ENCODE measurements at regions not wholly inside any gene's neighbourhood (a gene's known extent, or its start where the extent isn't known, plus 50 kb on each side); places are given as distances from the start of the nearest gene placed in this dataset.

DNA sequence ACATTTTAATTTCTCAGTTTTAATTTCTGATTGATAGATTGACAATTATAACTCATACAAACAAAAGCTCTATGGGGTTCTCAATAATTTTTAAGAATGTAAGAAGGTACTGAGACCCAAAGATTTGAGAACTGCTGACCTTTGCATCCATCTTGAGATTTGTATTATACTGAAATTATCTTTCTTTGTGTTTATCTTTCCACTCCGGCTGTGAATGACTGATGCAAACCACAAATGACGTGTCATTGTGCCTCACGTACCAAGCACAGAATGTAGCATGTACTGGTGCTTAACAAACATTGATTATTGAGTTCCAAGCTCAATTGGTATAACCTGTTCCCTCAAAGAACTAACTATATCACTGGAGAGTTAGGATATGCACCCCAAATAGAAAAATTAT, 152.1 kb upstream of the SMLR1 start:
- TF ChIP-seq EZH2 (IDR thresholded peaks at IDR 0.05) = no peak
- TF ChIP-seq POLR2AphosphoS5 (IDR thresholded peaks at IDR 0.05; ENCODE audit: borderline replicate concordance, low read depth, low read length) = no peak
- TF ChIP-seq FOXP2 (optimal IDR thresholded peaks at IDR 0.05; ENCODE audit: control extremely low read depth, extremely low read length, insufficient read depth) = no peak
